Neuron (in vitro differentiated cells): ENCODE measurements at regions not wholly inside any gene's neighbourhood (a gene's known extent, or its start where the extent isn't known, plus 50 kb on each side); places are given as distances from the start of the nearest gene placed in this dataset.

Experiments used
- H2AFZ ChIP-seq: one replicate; pipeline ENCODE4 v1.6.1; 2013; ENCODE audit warnings: low read depth, mild to moderate bottlenecking, inconsistent platforms, low read length, moderate library complexity
- H3K27me3 ChIP-seq: one replicate; pipeline ENCODE4 v1.6.1; 2013; ENCODE audit warnings: low read length; ENCODE audit not compliant: insufficient read depth
- H3K36me3 ChIP-seq: one replicate; pipeline ENCODE4 v1.6.1; 2013; ENCODE audit warnings: low read length; ENCODE audit not compliant: insufficient read depth
- H3K4me1 ChIP-seq: one replicate; pipeline ENCODE4 v1.6.1; 2013; ENCODE audit warnings: low read length; ENCODE audit not compliant: insufficient read depth
- H3K4me3 ChIP-seq: 2 replicates; pipeline ENCODE4 v1.5.1; 2013; ENCODE audit warnings: mild to moderate bottlenecking, low read length, moderate library complexity
- H3K9me3 ChIP-seq: one replicate; pipeline ENCODE4 v1.6.1; 2013; ENCODE audit warnings: low read length

- no peak overlapping the region for H3K4me3 ChIP-seq
- H2AFZ ChIP-seq, result no peak overlapping the region
- peaks cover 16% of the 10 kb centered on the region for H3K4me1 ChIP-seq
- peaks cover 15% of the 10 kb centered on the region for H3K27me3 ChIP-seq
- H3K9me3 ChIP-seq, result no peaks in the 10 kb centered on the region
- no peaks in the 10 kb centered on the region for H3K36me3 ChIP-seq
These were observed 199.4 kb upstream of the FOXN3 start for GRCh38 chr14:89616425-89616824.

DNA sequence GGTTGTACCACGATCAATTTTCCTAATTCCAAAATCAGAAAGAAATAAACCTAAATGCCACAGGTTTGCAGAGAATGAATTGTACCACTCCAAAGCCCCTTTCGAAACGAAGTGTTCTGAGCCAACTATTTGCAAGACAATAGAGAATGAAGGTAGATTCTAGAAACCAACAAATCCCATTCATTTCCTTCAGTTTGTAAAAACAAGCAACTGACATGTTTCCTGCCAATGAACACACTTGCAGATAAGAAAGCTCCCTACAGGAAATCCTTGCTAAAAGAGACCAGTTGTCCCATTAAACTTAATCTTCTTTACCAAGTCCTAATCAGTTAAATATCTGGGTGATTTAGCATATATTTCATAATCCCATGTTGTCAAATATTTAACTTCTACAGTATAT is 198.4 kb upstream of the FOXN3 start:
- H3K27me3 ChIP-seq, result peaks cover 11% of the 10 kb centered on the region
- peaks cover 16% of the 10 kb centered on the region for H3K4me1 ChIP-seq
- H3K4me3 ChIP-seq, result no peak overlapping the region
- H2AFZ ChIP-seq, result no peak overlapping the region
- no peaks in the 10 kb centered on the region for H3K9me3 ChIP-seq
- no peaks in the 10 kb centered on the region for H3K36me3 ChIP-seq

- Histone ChIP-seq H3K36me3 (no peaks in the 10 kb centered on the region), H3K4me3 (no peak overlapping the region), H2AFZ (no peak overlapping the region), H3K4me1 (peaks cover 16% of the 10 kb centered on the region), H3K27me3 (no peaks in the 10 kb centered on the region), H3K9me3 (peaks cover 4% of the 10 kb centered on the region)
These were observed 197.1 kb upstream of the FOXN3 start for GRCh38 chr14:89614009-89614691.

- Histone ChIP-seq H3K4me3 (no peak overlapping the region), H2AFZ (no peak overlapping the region), H3K36me3 (no peaks in the 10 kb centered on the region), H3K27me3 (no peaks in the 10 kb centered on the region), H3K4me1 (peaks cover 16% of the 10 kb centered on the region), H3K9me3 (peaks cover 4% of the 10 kb centered on the region)
These were observed 196.4 kb upstream of the FOXN3 start for GRCh38 chr14:89613260-89614008.

DNA sequence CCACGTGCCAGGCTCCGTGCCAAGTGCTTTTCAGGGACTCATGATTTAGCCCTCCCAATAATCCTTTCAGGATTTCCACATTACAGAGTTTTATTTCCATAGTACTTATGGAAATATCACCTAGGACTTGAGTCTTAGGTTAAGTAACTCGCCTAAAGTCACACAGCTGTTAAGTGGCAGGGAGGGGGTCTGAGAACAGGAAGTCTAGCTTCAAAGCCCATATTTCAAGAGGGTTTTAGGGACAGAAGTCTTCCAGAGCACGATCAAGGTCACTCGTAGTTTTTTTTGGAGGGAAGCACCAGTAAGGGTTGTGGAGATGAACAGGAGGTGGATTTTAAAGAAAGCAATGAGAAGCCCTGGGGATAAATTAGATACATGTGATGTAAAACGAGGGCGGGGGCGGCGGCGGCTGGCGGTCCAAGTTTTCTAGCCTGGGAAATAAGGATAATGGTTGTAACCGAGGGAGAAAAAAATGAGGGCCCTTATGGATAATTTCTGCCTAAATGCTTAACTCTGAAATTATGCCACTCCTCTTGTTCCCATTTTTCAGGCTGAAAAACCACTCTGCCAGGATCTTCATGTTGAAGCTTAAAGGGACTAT is 192.6 kb upstream of the FOXN3 start:
- Histone ChIP-seq H3K9me3 (peaks cover 4% of the 10 kb centered on the region), H3K27me3 (no peaks in the 10 kb centered on the region), H2AFZ (no peak overlapping the region), H3K4me3 (no peak overlapping the region), H3K4me1 (no peaks in the 10 kb centered on the region), H3K36me3 (no peaks in the 10 kb centered on the region)

DNA sequence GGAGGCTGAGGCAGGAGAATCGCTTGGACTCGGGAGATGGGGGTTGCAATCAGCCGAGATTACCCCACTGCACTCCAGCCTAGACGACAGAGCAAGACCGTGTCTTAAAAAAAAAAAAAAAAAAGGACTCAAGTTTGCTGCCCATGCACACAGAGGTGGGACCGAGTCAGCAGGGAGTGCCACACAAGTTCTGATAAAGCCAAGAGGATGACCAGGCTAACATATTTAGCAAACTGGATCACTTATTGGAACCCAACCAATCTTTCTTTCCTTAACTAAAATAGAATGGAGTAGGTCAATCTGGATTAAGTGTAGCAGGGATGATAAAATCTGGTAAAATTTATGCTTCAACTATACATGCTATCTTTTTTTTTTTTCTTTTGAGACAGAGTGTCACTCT is 190.4 kb upstream of the FOXN3 start:
- Histone ChIP-seq H3K9me3 (peaks cover 4% of the 10 kb centered on the region), H2AFZ (no peak overlapping the region), H3K36me3 (no peaks in the 10 kb centered on the region), H3K4me1 (no peaks in the 10 kb centered on the region), H3K4me3 (no peak overlapping the region), H3K27me3 (no peaks in the 10 kb centered on the region)

DNA sequence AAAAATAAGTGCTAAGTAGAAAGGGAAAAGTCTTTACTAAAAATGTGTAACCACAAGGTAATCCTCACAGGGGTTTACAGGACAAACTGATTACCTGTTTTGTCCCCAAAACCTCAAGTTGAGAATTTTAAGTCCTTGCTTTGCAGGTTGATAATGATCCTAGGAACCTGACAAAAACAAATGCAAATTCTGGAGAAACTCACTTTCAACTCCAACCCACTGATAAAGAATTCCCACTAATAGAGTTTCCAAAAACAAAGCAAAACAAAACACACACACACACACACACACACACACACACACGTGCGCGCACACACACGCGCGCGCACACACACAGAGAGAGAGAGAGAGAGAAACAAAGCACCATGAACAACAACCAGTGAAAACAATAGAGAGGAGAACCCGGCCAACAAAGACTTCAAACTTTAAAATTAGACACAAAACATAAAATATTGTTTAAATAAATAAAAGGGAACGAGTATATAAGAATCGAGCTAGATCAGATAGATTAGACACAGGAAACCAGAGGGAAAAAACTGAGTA is 187.0 kb upstream of the FOXN3 start:
- no peaks in the 10 kb centered on the region for H3K4me1 ChIP-seq
- no peaks in the 10 kb centered on the region for H3K9me3 ChIP-seq
- H3K4me3 ChIP-seq, result no peak overlapping the region
- no peak overlapping the region for H2AFZ ChIP-seq
- no peaks in the 10 kb centered on the region for H3K36me3 ChIP-seq
- H3K27me3 ChIP-seq, result no peaks in the 10 kb centered on the region

DNA sequence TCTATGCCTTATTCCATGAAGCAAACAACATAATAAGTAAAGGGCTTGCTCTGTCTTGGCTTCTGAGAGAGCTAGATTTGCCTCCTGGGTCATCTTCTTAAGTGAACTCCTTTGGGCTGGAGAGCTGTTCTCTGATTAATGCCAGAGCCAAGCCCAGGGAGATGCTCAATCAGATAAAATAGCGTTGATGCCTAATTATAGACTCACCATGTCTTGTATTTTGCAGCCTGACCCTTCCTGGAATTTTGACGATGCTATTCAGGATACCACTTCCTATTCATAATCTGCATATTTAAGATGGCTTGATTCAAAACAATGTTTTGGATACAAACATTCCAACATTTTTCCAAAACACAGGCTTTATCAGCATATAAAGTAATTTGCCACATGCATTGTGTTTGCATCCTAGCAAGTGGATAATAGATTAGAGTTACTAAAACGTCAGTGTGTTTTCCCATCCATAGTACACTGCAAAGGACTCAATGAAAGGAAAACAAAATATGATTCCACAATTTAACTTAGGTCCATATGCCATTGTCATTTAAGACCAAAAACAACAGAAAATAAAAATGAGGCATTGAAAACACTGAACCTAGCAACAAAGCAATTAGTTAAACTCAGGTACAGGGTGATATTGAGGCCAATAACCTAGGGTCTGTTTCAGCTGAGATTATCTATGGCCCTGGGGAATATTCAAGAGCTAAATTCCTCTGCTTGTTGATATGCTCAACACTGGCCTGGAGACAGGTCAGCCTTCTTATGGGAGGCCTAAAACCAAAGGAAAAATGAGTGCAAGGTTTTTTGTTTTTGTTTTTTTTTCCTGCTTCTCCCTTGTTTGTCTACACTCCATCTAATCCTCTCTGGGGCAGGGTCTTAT is 184.2 kb upstream of the FOXN3 start:
- no peak overlapping the region for H3K4me3 ChIP-seq
- H3K9me3 ChIP-seq, result no peaks in the 10 kb centered on the region

DNA sequence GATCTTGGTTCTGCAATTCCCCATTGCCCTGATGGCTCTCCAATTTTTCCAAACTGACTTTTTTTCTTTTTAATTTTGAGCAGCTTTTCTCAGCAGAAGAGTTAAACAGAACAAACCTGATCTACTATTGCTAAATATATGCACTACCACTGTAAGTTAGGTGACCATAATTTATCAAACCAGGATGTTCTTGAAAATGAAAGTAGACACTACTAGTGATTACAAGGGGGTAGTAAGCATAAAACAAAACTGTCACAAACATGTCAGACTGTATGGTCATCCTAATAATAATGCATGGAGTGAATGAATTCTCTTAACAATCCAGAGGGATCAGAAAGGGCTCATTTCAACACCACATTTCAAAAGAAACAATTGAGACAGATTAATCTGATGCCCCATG is 183.0 kb upstream of the FOXN3 start:
- Histone ChIP-seq H3K4me3 (no peak overlapping the region), H3K9me3 (no peaks in the 10 kb centered on the region), H3K36me3 (no peaks in the 10 kb centered on the region), H2AFZ (no peak overlapping the region), H3K27me3 (no peaks in the 10 kb centered on the region), H3K4me1 (no peaks in the 10 kb centered on the region)

More for the DNA sequence above, 184.2 kb upstream of the FOXN3 start:
- Histone ChIP-seq H3K27me3 (no peaks in the 10 kb centered on the region), H3K4me1 (no peaks in the 10 kb centered on the region), H3K36me3 (no peaks in the 10 kb centered on the region), H2AFZ (no peak overlapping the region)

DNA sequence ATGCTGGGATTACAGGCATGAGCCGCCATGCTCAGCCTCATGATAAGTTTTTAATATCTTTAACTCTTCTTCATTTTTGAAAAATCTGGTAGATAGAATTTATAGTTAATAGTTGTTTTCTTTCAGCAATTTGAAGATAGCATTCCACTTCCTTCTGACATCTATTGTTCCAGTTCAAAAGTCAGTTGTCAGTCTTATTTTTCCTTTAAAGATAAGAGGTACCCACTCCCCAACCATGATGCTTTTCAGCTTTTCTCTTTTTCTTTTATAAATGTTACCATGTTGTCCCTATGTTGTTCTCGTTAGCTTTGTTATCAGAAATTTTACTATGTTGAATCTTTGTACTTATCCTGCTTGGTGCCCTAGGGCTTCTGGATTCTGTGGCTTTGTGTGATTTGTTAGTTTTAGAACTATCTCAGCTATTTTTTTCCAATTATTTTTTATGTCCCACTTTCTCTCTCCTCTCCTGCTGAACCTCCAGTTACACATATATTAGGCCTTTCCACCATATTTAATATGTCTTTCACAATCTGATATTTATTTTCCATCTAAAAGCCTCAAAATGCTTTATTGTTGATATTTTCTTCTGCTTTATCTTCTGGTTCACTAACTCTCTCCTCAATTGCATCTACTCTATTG is 181.6 kb upstream of the FOXN3 start:
- Histone ChIP-seq H3K27me3 (no peaks in the 10 kb centered on the region), H3K9me3 (no peaks in the 10 kb centered on the region), H3K36me3 (no peaks in the 10 kb centered on the region), H2AFZ (no peak overlapping the region), H3K4me1 (no peaks in the 10 kb centered on the region), H3K4me3 (no peak overlapping the region)

DNA sequence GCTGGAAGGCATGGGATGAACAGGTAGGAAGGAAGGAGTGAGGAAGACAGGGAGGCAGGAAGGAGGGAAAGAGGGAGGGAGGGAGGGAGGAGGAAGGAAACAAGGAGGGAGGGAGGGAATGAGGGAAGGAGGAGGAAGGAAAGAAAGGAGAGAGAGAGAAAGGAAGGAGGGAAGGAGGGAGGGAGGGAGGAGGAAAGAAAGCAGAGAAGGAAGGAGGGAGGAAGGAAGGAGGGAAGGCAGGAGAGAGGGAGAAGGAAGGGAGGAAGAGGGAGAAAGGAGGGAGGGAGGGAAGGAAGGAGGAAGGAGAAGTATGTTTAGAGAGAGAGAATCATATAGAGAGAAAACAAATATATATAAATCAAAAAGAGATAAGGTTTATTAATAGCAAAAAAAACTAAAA is 175.9 kb upstream of the FOXN3 start:
- no peak overlapping the region for H3K4me3 ChIP-seq
- H3K36me3 ChIP-seq, result no peaks in the 10 kb centered on the region
- H2AFZ ChIP-seq, result no peak overlapping the region
- H3K9me3 ChIP-seq, result peaks cover under 1% of the 10 kb centered on the region
- H3K4me1 ChIP-seq, result peaks cover 2% of the 10 kb centered on the region
- H3K27me3 ChIP-seq, result no peaks in the 10 kb centered on the region

DNA sequence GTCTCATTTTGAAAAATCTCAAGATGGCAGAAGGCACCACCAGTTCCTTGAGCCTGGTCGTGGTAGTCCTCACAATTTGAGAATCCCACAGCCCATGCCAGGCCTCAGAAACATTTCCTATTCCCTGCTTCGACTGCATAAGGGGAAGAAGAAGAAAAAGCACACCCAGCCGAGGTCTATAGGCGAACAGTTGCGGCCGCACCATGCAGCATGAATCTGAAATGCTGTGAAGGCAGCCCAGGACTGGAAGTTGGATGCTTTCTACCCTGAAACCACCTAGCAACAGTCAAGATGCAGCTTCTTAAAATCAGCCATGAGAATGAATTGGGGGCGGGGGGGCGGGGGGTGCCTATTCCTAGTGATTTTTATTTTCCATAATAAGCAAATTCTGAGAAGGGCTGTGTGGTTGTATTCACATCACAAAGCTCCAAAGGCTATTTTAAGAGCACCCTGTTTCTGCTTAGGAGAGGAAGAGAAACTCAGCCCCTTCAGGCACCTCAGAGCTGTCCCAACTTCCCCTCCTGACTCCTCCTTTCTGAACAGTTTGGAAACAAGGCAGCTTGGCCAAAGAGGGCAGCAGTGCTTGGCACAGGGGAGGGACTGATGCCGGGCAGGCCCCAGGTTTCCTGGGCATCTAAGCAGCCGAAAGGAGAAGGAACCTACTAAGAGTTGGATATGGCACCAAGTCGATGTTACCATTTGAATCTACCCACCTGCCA is 172.5 kb upstream of the FOXN3 start:
- Histone ChIP-seq H3K4me3 (no peak overlapping the region), H3K9me3 (peaks cover 2% of the 10 kb centered on the region), H2AFZ (no peak overlapping the region), H3K36me3 (no peaks in the 10 kb centered on the region), H3K27me3 (no peaks in the 10 kb centered on the region), H3K4me1 (peaks cover 2% of the 10 kb centered on the region)
